ENCODE measurements at regions not wholly inside any gene's neighbourhood (a gene's known extent, or its start where the extent isn't known, plus 50 kb on each side); places are given as distances from the start of the nearest gene placed in this dataset.

- Histone ChIP-seq H3K4me1 (ENCODE audit: insufficient read depth, low read length, poor library complexity, severe bottlenecking) (no peaks in the 10 kb centered on the region), H3K27ac (ENCODE audit: low read depth, low read length, poor library complexity, severe bottlenecking) (no peak overlapping the region), H3K4me2 (ENCODE audit: low read length) (no peak overlapping the region), H3K9me3 (ENCODE audit: low read length) (no peaks in the 10 kb centered on the region), H3K36me3 (ENCODE audit: insufficient read depth, low read length) (no peaks in the 10 kb centered on the region), H2AFZ (ENCODE audit: low read length) (no peak overlapping the region), H3K4me3 (ENCODE audit: low read depth, low read length, poor library complexity, severe bottlenecking) (no peak overlapping the region), H3K9me2 (ENCODE audit: insufficient read depth, low read length) (no peaks in the 10 kb centered on the region), H3K79me2 (ENCODE audit: insufficient read depth, low read depth, low read length) (no peaks in the 10 kb centered on the region), H4K20me1 (ENCODE audit: insufficient read depth, low read length) (no peaks in the 10 kb centered on the region)
- CTCF ChIA-PET (ENCODE audit: unreplicated experiment) = no interaction called here
- DNase-seq (ENCODE audit: low spot score) = no peak
- intact Hi-C loops (cut with micrococcal nuclease; ENCODE audit: unreplicated experiment) = no loop called here
- TF ChIP-seq EZH2phosphoT487 (IDR thresholded peaks at IDR 0.05; ENCODE audit: borderline replicate concordance, low read depth, low read length) (no peak), CTCF (conservative IDR thresholded peaks at IDR 0.05; ENCODE audit: low read length) (no peak)
- BruUV-seq (replicated peaks) = no TSS peak
- POLR2A ChIA-PET = no interaction called here
Measured at GRCh38 chr4:66501997-66502396, 831.7 kb upstream of the EPHA5 start.

DNA sequence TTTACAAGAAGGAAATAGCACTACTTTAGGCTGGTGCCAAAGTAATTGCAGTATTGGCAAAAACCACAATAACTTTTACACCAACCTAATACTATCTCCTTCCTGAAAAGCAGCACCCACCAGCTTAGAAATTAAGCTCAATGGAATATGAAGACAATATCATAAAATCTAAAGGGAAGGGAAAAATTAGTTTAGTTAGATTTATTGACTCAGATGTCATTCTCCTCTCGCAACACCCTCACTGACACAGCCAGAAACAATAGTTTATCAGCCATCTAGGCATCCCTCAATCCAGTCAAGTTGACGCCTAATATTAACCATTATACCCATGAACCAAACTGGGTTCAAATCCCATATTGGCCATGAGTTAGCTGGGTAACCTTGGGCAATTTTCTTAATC, 820.4 kb upstream of the EPHA5 start:
- H3K9me2 ChIP-seq (ENCODE audit: insufficient read depth, low read length) = no peaks in the 10 kb centered on the region
- H3K79me2 ChIP-seq (ENCODE audit: insufficient read depth, low read depth, low read length) = no peaks in the 10 kb centered on the region
- TF ChIP-seq EZH2phosphoT487 (IDR thresholded peaks at IDR 0.05; ENCODE audit: borderline replicate concordance, low read depth, low read length) = no peak
- no peak for TF ChIP-seq CTCF (conservative IDR thresholded peaks at IDR 0.05; ENCODE audit: low read length)
- DNase-seq (ENCODE audit: low spot score) = no peak
- no peak overlapping the region for H3K4me3 ChIP-seq (ENCODE audit: low read depth, low read length, poor library complexity, severe bottlenecking)
- no peaks in the 10 kb centered on the region for H4K20me1 ChIP-seq (ENCODE audit: insufficient read depth, low read length)
- ChIA-PET CTCF (ENCODE audit: unreplicated experiment) (no interaction called here), POLR2A (no interaction called here)
- H3K36me3 ChIP-seq (ENCODE audit: insufficient read depth, low read length) = no peaks in the 10 kb centered on the region
- no peak overlapping the region for H2AFZ ChIP-seq (ENCODE audit: low read length)
- intact Hi-C loops (cut with micrococcal nuclease; ENCODE audit: unreplicated experiment) = no loop called here
- no peak overlapping the region for H3K27ac ChIP-seq (ENCODE audit: low read depth, low read length, poor library complexity, severe bottlenecking)
- BruUV-seq (replicated peaks) = no TSS peak
- no peaks in the 10 kb centered on the region for H3K9me3 ChIP-seq (ENCODE audit: low read length)
- H3K4me1 ChIP-seq (ENCODE audit: insufficient read depth, low read length, poor library complexity, severe bottlenecking) = no peaks in the 10 kb centered on the region
- H3K4me2 ChIP-seq (ENCODE audit: low read length) = no peak overlapping the region

- TF ChIP-seq EZH2phosphoT487 (IDR thresholded peaks at IDR 0.05; ENCODE audit: borderline replicate concordance, low read depth, low read length) = no peak
- no peak for TF ChIP-seq CTCF (conservative IDR thresholded peaks at IDR 0.05; ENCODE audit: low read length)
- POLR2A ChIA-PET = no interaction called here
- Histone ChIP-seq H3K9me3 (ENCODE audit: low read length) (no peaks in the 10 kb centered on the region), H3K79me2 (ENCODE audit: insufficient read depth, low read depth, low read length) (no peaks in the 10 kb centered on the region), H3K4me1 (ENCODE audit: insufficient read depth, low read length, poor library complexity, severe bottlenecking) (no peaks in the 10 kb centered on the region), H3K27ac (ENCODE audit: low read depth, low read length, poor library complexity, severe bottlenecking) (no peak overlapping the region), H3K9me2 (ENCODE audit: insufficient read depth, low read length) (no peaks in the 10 kb centered on the region), H3K4me3 (ENCODE audit: low read depth, low read length, poor library complexity, severe bottlenecking) (no peak overlapping the region), H2AFZ (ENCODE audit: low read length) (no peak overlapping the region), H3K36me3 (ENCODE audit: insufficient read depth, low read length) (no peaks in the 10 kb centered on the region), H3K4me2 (ENCODE audit: low read length) (no peak overlapping the region), H4K20me1 (ENCODE audit: insufficient read depth, low read length) (no peaks in the 10 kb centered on the region)
- intact Hi-C loops (cut with micrococcal nuclease; ENCODE audit: unreplicated experiment) = no loop called here
- CTCF ChIA-PET (ENCODE audit: unreplicated experiment) = no interaction called here
- no peak for DNase-seq (ENCODE audit: low spot score)
- no TSS peak for BruUV-seq (replicated peaks)
Measured at GRCh38 chr4:66489783-66490452, 819.6 kb upstream of the EPHA5 start.

Measured in OCI-LY7 (cell line).